NCI-H2029 treated with DMSO at 0.1 percent for 48 hours (cell line): ENCODE measurements at regions not wholly inside any gene's neighbourhood (a gene's known extent, or its start where the extent isn't known, plus 50 kb on each side); places are given as distances from the start of the nearest gene placed in this dataset.
A peak's percentile ranks its signal among the peaks of the same experiment; 100 is the strongest.
"Not testable (repeated sequence)": the region's sequence is repeated elsewhere in the genome, so short reads cannot be mapped to it uniquely, and the experiment has no call there.

Experiments
- DNase-seq: peaks from one replicate; lab custom pipeline; 2025; lab: John Stamatoyannopoulos, UW

DNA sequence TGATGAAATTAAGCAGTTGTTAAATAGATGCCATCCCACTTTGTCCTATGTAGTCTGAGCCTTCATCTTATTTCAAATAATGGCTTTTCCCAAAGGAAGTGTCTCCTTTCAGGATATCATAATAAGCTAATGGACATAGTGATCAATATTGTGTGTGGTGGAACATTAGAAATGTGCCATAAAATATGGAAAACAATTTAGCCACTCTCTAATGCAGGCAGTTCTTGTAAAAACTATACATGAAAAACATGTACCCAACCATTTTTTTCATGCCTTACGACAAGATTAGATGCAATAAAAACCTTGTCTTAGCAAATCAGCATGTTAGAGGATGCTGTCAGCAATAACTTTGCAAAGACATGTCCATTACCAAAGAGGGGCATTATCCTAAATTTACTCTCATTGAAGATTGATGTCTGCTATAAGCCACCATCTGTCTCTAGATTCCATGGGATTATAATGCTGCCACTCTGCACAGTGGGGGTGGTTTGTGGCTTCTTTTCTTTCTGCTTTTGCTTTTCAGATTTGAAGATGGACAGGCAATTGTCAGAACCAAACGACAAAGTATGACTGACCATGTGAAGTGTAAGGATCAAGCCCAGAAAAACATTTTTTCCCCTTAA lies 724.0 kb upstream of the ZNF608 start:
- no peak for DNase-seq

DNA sequence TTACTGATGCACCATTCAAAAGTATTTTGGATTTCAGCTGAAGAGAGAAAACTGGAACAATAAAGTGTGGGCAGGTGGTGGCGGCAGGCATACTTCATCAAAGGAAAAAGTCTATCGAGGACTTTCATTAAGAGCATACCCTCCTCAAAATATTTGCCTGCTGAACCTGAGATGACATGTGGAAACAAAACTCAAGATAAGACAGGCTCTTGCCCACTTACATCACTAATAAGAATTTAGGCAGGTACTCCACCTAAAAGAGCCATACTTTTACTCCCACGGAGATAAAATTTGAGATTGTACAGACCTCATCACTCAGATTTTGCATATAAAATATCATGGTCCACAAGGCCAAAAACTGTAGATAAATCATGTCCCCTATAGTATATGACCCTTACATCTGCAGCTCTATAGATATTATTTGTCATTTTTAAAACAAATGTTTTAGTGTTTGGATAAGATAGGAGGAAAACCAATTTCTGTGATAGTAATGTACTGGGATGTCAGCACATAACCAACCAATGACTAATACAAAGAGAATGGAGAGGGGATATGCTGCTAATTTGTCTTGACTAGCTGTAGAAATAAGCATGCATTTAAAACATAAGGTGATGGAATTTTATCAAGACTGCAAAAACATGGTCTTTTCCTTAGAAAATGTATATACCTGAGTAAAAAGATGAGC lies 730.6 kb upstream of the ZNF608 start:
- DNase-seq: no peak

DNA sequence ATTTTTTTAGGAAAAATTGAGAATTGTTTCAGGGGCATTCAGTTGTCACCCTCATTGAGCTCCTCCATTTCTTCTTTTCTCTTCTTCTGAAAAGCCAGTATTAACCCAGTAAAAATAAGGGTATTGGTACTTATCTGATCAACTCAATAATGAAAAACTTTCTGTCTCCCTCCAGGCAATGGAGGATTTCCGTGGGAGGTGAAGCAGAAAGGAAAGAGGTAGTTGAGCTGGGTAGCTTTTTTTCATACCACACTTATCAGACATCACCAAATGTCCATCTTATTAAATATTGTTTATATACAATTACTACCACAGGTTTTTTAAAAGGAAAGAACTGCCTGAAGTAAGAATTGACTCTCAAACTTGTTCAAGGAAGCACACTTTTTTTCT lies 731.1 kb upstream of the ZNF608 start:
- no peak for DNase-seq

DNA sequence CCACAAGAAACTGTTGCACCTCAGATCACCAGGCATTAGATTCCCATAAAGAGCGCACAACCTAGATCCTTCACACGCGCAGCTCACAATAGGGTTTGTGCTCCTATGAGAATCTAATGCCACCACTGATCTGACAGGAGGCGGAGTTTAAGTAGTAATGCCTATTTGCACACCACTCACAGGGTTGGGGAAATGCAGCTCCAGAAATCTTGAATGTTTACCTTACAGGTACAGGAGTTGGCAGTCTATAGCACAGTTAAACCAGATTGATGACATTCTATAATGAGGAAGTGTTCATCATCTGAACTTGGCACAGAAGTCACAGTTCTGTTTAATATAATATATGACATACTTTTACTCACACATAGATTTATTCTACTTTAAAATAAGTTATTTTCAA lies 732.2 kb upstream of the ZNF608 start:
- DNase-seq: peak; percentile 76

DNA sequence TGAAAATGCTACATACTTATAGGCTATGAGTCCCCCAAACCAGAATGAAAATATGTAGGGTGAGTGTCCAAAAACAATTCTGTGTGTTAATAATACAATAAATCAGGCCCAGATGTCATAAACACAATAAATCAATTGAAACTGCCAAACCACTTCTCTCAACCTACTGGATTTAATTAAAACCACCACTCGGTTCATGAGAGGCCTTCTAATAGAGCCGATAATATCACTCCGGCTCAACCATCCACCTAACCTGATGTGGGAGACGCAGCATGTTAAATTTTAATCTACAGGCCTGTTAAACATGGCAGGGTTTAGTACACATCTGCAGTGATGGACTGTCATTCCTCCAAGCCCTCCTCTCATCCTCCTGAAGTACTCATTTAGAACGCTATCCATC lies 734.5 kb upstream of the ZNF608 start:
- peak; percentile 86 for DNase-seq

DNA sequence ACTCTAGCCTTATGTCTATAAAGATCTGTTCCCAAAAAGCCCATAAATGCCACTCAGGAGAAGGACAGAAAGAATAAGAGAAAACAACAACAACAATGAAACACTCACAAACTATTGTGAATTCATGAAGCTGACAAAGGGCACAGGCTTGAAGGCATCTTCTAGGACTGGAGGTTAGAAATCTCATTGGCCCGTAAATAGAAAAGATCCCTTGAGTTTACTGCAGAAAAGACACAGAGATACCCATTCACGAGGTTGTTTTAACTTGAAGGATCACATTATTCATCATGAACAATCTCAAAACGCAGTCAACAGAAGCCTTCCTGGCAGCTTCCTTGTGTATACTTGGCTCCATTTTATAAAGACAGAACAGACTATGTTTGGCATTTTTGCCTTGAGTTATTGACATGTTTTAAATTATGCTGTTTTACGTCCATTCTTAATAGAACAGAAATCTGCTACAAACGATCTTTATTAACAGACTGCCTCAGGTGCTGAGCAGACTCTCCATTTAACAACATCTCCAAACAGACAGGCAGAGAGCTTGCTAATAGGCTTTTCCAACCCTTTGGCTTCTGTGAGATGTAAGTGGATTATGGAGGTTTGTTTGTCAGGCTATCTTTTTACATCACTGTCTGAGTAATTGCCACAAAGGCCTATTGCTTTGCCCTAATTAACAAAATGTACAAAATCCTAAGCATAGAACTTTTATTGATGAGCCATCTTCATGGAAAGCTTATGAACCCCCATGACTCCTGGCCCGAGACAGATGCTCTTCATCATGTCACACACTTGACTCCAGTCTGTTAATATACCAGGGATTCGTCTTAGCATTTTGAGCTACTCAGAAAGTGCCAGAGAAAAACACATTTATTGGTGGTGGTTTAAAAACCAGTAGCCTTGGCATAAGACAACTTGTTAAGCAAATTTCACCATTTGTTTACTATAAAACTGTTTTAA lies 735.3 kb upstream of the ZNF608 start:
- peak; percentile 91 for DNase-seq

DNA sequence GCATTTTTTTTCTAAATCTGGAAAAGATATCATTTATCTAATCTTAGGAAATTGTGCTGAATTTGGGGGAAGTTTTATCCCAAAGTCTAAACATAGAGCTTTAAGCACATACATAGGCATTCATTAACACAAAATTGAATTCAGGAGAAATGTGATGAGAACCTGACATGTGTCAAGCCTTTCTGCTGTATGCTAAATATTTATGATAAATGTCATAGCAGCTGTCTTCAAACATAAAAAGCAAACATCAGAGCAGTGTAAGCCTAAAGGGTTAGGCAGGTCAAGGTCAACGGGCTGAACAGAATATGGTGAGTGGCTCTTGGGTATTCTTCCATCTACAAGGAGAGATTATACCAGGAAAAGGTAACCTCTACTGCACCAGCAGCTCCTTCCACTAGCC lies 737.2 kb upstream of the ZNF608 start:
- DNase-seq: no peak

DNA sequence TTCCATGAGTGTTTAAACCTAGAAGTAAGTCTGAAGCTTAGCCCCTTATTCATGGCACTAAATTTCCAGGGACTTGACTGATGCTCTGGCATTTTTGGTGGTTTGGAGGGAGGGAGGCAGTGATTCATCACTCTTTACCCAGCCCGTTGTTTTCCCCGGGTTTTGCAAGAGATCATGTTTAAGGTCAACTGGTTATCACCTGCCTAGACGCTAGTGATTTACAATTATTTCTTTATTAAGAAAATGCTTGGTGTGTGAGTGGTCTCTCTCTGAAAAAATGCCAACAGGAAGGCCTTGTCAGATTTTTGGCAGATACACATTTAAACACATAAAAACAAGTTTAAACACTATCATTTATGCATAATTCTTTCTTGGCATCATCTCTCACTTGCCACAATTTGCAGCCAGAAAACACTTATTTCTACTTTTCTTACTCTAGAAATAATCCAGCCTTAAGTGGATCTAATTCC lies 737.9 kb upstream of the ZNF608 start:
- DNase-seq: peak; percentile 66

DNA sequence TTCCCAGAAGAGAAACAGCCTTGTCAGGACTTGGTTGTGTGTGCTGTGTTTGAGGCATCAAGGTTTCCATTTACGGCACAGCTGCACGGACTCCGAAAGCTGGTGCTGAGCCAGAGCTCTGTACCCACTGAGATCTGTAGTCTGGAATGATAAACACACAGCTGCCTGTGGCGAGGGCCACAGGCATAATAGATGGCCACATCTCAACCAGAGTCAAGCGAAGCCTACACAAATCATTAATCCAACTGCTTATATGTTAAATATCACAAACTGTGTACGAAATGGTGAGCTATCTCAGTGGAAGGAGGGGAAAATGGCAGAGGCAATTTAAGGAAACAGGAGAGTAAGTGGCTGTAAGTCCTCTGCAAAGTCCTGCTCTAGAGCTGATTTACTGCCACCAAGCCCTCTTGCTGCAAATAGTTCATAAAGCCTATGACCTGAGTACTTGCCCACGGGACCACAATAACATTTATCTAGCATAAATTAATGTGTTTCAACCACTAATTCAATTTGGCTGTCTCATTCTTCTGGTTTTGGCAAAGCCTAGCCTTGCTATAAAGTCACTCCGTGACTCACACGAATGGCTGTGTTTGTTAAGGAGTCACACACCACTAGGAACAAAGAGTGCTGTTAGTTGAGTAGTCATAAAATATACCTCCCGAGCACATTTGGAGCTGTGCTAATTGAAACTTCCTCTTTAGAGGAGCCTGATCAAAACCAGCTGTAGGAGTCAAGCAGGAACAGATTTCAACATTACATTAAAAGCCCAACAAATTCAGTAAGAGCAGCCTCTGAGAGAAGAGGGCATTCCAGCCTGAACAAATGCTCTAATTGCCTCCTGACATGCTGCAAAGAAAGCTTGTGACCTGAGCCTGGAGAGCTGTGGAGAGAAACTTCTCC lies 738.6 kb upstream of the ZNF608 start:
- DNase-seq: peak; percentile 99

DNA sequence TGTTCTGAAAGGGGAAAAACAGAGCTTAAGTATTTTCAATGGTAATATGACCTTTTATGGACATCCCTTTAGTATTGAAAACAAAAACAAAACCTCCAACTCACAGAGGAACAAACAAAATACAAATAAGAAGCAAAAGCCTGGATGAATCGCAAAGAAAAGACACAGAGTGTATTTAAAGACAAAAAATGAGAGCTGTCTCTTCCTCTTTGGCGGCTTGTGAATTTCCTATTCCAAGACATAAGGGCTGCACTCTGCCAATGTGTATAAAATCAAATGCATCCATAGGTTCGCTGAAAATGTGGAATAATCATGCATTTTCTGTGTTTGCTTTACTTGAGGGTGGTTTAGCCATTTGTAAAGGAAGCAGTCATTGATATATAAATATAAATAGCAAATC lies 739.3 kb upstream of the ZNF608 start:
- DNase-seq: no peak

DNA sequence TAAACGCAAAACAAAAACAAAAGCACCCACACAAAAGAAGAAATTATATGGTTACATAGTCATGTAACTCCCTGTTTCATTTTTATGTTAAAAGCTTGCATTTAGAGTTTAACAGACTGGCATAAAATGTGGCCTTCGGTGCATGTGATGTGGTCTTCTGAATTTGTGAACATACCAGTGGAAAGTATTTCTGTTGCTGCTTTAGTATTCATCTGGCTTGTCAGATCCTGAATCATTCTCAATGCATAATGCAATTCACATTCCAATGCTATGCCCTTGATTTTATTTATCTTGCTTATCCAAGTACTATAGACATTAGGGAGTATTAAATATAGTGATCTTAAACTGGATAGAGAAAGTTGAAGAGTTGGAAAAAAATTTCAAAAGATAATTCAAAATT lies 740.2 kb upstream of the ZNF608 start:
- no peak for DNase-seq

DNA sequence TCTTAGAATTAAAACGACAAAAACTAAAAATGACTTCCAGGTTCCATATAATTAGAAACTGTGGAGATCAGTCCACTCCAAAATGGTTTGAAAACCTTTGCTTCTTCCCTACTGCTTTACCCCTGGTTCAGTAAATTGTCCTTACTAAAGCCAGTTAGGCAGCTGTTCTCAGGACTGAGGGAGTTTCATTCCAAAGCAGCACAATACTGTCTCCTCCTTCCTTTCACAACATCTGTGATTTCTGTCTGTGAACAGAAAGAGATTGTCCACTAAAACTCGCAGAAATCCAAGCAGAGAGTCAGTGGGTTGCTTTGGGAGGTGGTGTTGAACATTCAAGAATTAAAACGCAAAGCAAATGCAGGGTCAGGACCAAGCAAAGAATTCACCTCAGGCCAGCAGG lies 740.8 kb upstream of the ZNF608 start:
- DNase-seq: no peak

DNA sequence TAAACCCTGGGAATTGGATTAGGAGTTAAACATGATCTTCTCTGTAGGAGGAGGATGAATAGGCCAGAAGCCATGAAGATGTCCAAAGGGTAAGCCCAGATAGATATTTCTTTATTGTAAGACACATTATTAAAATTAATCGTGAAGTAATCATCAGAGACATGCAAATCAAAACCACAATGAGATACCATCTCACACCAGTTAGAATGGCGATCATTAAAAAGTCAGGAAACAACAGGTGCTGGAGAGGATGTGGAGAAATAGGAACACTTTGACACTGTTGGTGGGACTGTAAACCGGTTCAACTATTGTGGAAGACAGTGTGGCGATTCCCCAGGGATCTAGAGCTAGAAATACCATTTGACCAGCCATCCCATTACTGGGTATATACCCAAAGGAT lies 741.2 kb upstream of the ZNF608 start:
- not testable (repeated sequence) for DNase-seq

DNA sequence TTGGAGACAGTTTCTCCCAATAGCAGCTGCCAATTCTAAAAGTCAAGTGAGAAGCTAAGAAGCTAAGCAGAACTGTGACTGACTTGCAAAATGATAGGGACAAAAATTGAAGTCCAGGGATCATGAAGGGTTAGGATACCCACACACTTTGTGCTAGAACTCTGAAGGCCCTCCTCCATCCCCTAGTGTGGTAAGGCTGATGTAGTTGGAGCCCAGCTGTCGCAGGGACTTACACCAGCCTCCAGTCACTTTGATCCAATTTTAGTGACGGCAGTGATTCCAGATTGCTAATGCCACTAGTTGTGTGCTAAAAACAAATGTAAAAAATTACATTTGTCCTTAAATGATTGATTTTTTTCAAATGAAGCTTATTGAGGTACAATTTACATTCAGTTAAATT lies 742.7 kb upstream of the ZNF608 start:
- no peak for DNase-seq

DNA sequence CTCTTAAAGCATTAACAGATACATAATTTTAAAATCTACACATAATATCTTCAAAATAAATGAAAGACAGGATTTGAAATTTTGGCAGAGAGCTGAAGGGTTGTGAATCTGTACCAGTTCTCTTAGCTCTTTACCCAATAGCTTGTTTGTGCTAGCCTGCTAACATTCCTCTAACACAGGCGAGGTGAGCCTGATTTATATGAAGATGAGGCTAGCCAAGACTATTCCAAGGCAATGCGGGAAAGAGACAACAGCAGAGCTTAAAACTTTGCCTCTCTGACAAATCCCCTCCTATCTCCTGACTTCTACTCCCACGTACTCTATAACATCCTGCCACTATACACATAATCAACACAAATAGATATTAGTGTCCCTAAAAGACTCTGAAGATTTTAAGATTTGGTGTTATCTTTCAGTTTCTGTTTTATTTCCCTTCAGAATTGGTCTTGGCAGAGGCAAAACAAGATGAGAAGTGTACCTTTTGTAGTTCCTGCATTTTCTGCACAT lies 745.6 kb upstream of the ZNF608 start:
- no peak for DNase-seq

DNA sequence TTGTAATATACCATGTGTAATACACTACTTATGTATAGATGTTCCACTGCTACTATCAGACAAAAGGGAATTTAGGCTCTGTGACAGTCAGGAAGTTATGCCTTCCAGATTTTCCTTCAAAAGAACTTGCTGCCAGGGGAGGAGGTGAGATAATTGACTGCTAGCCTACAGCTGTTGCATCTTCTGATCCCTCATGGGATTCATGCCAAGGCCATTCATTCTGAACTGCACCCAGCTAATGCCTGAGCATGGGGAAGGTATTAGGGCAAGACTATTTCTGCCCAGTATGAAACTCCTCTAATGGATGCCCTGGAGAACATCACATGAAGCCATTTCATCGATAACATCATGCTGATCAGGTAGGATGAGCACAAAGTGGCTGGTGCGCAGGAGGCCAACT lies 746.5 kb upstream of the ZNF608 start:
- DNase-seq: no peak

DNA sequence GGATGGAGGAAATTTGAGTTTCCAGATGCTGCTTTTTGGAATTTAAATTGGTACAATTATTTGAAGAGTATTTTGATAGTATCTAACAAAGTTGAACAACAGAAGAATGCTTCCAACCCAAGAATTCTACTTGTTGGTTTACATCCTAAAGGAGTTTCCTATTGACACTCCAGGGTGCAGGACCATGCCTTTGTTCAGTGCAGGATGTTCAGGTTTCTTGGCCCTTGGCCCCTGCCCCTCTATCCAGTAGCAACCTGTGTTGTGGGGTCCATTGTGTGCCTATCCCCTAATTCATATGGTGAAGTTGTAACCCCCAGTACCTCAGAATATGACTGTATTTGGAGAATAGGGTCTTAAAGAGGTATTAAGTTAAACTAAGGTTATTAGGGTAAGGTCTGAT lies 750.0 kb upstream of the ZNF608 start:
- DNase-seq: no peak

DNA sequence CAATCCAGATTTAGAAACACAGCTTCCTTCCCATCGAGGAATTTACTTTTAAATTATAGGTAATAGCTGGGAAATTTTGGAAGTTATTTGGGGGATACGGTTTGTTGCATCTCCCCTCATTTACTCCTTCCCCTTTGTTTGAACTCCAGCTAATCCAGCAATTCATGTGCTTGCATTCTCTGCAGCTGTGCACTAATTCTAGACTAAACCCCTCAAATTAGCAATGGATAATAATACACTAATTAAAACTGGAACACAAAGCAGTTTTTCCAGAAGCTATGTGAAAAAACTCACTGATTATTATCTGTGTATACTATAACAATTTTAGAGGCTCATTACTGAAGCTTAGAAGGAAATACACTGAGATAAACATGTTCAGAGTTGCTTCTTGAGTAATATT lies 751.2 kb upstream of the ZNF608 start:
- DNase-seq: no peak

DNA sequence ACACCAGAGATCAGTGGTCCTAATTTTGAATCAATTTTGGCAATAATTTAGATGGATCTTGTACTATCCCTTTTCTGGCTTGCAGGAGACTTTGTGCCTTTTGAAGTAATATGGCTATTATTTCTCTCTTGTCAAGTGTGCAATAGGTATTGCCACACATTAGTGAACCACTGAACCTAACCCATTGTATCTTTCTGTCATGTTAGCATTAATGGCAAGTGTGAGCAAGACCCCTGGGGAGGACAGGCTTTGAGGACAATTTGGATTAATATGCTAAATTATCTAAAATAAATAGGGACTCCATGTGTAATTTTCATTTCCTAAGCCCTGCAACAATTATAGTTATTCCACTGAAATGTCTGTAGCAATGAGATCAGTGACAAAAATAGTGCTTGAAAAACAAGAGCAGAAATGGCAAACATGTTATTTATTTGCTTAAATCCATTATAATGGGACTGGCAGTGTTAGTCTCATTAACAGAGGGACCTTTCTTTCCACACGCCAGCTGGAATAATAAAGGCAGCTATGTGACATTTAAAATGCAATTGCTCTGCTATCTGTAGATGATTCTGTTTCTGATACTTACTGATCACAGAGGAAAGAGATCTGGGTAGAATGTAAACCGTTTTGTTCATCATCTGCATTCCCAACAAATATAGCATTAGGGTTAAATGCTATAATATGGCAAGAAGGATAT lies 753.3 kb upstream of the ZNF608 start:
- peak; percentile 42 for DNase-seq

DNA sequence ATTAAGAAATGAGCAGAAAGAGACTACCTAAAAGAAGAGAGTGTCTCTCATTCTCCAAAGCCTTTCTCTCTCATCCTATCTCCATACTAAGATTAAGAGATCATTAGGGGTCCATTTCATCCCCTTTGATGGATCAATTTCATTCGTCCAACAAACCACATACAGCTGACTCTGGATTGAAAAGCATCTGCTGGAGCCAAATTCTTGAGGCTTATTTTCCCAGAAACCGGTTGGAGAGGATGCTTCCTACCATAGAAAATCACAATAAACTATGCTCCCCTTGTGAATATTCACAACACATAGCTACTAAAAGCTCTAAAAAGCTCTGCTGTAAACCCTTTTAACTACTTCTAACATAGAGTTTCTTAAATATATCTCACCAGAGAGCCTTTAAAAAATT lies 755.0 kb upstream of the ZNF608 start:
- DNase-seq: no peak

DNA sequence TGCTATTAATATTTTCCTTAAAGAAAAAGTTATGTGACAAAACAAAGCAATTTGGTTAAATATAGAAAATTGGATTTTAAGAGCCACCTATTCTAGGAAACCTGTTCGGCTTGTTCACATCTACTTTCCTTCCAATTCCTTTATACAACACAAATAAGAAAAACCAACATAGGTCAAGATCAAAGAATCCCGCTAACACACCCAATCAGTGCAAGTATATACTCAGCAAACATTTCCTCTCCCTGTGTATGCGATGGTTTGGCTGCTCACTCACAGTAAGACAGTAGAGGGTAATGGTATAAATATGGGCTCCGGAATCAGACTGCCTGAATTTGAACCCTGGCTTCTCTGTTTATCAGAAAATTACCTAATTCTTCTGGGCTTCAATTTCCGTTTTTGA lies 757.5 kb upstream of the ZNF608 start:
- no peak for DNase-seq
